GM20000 (cell line): ENCODE measurements at regions not wholly inside any gene's neighbourhood (a gene's known extent, or its start where the extent isn't known, plus 50 kb on each side); places are given as distances from the start of the nearest gene placed in this dataset.

ENCODE experiments used
- DNase-seq: peaks from one replicate; pipeline ENCODE4 v3.0.0; 2012; ENCODE audit warnings: low spot score
- CTCF ChIP-seq: IDR thresholded peaks from 2 replicates; pipeline ENCODE4 v1.5.1; 2012; ENCODE audit warnings: mild to moderate bottlenecking, control low read depth; ENCODE audit errors: extremely low read depth, missing control alignments

GRCh38 chr3:180288816-180289215, 252.1 kb upstream of the PEX5L start:
- no peak for DNase-seq
- TF ChIP-seq CTCF, result no peak

- no peak for DNase-seq
Observed at GRCh38 chr3:180290300-180290699, 253.6 kb upstream of the PEX5L start.

DNA sequence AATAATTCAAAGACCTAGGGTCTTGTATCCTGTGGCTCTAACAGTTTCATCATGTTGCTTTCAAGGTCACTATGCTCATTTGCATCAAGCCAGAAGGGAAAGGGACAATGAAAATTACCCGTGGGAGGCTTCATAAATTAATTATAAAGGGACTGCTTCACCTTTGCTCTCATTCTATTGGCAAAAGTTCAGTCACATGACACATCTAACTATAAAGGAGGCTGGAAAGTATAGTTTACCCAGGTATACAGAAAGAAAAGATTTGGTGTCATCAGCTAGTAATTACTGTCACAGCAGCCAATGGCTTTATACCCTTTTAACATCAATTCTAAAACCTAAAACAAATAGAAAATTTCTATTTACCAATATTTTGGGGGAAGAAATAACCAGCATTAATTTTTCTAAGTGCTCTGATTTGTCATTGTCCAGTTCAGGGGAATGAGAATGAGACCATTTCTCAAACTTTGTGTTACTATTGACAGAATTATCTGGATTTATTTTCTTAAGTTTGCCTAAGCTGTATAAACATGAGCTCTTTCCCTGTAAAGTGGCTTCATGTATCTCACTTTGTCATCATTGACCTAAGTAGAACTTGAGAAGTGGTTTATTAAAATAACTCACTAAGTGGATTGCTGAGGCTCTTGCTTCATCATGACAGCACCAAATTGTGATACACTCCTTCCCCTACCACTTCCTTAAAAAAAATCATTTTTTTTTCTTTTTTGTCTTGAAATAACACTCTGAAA, 257.7 kb upstream of the PEX5L start:
- no peak for DNase-seq
- no peak for TF ChIP-seq CTCF

More at GRCh38 chr3:180290300-180290699, 253.6 kb upstream of the PEX5L start:
- TF ChIP-seq CTCF, result no peak

- no peak for DNase-seq
- TF ChIP-seq CTCF, result no peak
Observed at GRCh38 chr3:180295811-180296210, 259.1 kb upstream of the PEX5L start.

DNA sequence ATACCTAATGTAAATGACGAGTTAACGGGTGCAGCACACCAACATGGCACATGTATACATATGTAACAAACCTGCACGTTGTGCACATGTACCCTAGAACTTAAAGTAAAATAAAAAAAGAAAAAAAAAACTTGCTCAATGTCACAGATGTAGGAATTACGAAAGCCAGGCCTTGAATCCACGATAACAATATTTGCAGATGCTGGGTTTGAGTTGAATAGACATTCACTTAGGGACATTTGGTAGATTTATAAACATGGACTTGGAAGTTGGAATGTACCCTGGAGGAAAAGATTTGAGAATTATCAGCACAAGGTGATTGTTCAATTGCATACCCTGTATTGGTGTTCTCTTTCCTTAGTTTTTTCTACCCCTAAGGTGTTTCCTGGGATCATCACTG, 260.2 kb upstream of the PEX5L start:
- no peak for DNase-seq
- no peak for TF ChIP-seq CTCF

- no peak for TF ChIP-seq CTCF
- DNase-seq, result no peak
Observed at GRCh38 chr3:180306155-180306554, 269.4 kb upstream of the PEX5L start.

- no peak for TF ChIP-seq CTCF
- DNase-seq, result no peak
Observed at GRCh38 chr3:180306691-180307090, 270.0 kb upstream of the PEX5L start.
